Endothelial cell of umbilical vein (primary cell): ENCODE measurements at regions not wholly inside any gene's neighbourhood (a gene's known extent, or its start where the extent isn't known, plus 50 kb on each side); places are given as distances from the start of the nearest gene placed in this dataset.

ENCODE experiments used
- BruUV-seq: library from RNA; stranded (reverse); fragments of 400-500 nt; replicated peaks from 2 replicates; lab custom pipeline; 2021; lab: Mats Ljungman, UMichigan
- CTCF ChIA-PET: fragments of 300-600, 350-600 bp; sonication (Branson Sonifier 250); formaldehyde crosslinking; loops from one replicate; lab custom pipeline; 2021; ENCODE audit warnings: antibody characterized with exemption, inconsistent platforms; lab: Charles Lee
- POLR2A ChIA-PET: fragments of 300-600, 350-600 bp; sonication (Branson Sonifier 250); formaldehyde crosslinking; loops from one replicate; lab custom pipeline; 2021; ENCODE audit warnings: antibody characterized with exemption, inconsistent platforms; lab: Charles Lee
- DNase-seq: peaks from one replicate; pipeline ENCODE4 v3.0.0-alpha.2; 2011; ENCODE audit warnings: low read depth, low spot score
- FAIRE-seq: peaks from 2 replicates; lab custom pipeline; 2011; peaks lifted over from hg19 to GRCh38; lab: Jason Lieb, UNC
- H2AFZ ChIP-seq: 2 replicates; pipeline ENCODE4 v1.6.0; 2012; ENCODE audit warnings: low read depth, low read length, control low read depth, inconsistent platforms
- H3K27ac ChIP-seq: 2 replicates; pipeline ENCODE4 v1.5.1; 2011; ENCODE audit warnings: low read depth, mild to moderate bottlenecking, control low read depth, low read length, moderate library complexity; ENCODE audit not compliant: insufficient read depth
- H3K27me3 ChIP-seq, 2 experiments: 2 replicates each; pipeline versions ENCODE4 v1.6.0 to v1.6.1; 2011; ENCODE audit warnings: low read length in 2 of 2, mixed read lengths in 1 of 2; ENCODE audit not compliant: control insufficient read depth in 2 of 2, insufficient read depth in 2 of 2
- H3K36me3 ChIP-seq, 2 experiments: 2 replicates in 1 of 2; 3 replicates in 1 of 2; pipeline ENCODE4 v1.5.1; 2011; ENCODE audit warnings: low read length in 2 of 2, mild to moderate bottlenecking in 1 of 2, moderate library complexity in 1 of 2; ENCODE audit not compliant: control insufficient read depth in 2 of 2, insufficient read depth in 2 of 2; ENCODE audit errors: extremely low read depth in 1 of 2
- H3K4me1 ChIP-seq: 3 replicates; pipeline ENCODE4 v1.5.1; 2011; ENCODE audit warnings: mild to moderate bottlenecking, low read length; ENCODE audit not compliant: control insufficient read depth, insufficient read depth; ENCODE audit errors: extremely low read depth
- H3K4me2 ChIP-seq: 2 replicates; pipeline ENCODE4 v1.6.1; 2011; ENCODE audit warnings: low read length, control low read depth, mixed read lengths; ENCODE audit not compliant: insufficient read depth
- H3K4me3 ChIP-seq, 3 experiments: fragments of 200-600 bp in 1 of 3; sonication (generic), shearing (Covaris generic) in 1 of 3; replicated peaks in 1 of 3; 2 replicates each; pipeline ENCODE4 v1.5.1; 2011 to 2016; ENCODE audit warnings: control low read depth in 3 of 3, low read length in 3 of 3, mild to moderate bottlenecking in 2 of 3, inconsistent platforms in 1 of 3, low read depth in 1 of 3, moderate library complexity in 1 of 3; ENCODE audit not compliant: insufficient read depth in 1 of 3
- H3K79me2 ChIP-seq: 2 replicates; pipeline ENCODE4 v1.6.0; 2012; ENCODE audit warnings: low read length, inconsistent platforms; ENCODE audit not compliant: control insufficient read depth, insufficient read depth
- H3K9ac ChIP-seq: replicated peaks from 2 replicates; pipeline ENCODE3; 2011; ENCODE audit warnings: low read length, control low read depth; ENCODE audit not compliant: insufficient read depth; ENCODE audit errors: extremely low read depth
- H3K9me1 ChIP-seq: replicated peaks from 3 replicates; pipeline ENCODE4 v1.6.0; 2011; ENCODE audit warnings: mild to moderate bottlenecking, low read length; ENCODE audit not compliant: control insufficient read depth, insufficient read depth; ENCODE audit errors: extremely low read depth
- H3K9me3 ChIP-seq: replicated peaks from 2 replicates; pipeline ENCODE4 v1.5.1; 2012; ENCODE audit warnings: low read length, inconsistent platforms; ENCODE audit not compliant: control insufficient read depth, insufficient read depth
- H4K20me1 ChIP-seq: replicated peaks from 2 replicates; pipeline ENCODE3; 2011; ENCODE audit warnings: mild to moderate bottlenecking, low read length; ENCODE audit not compliant: control insufficient read depth, insufficient read depth; ENCODE audit errors: extremely low read depth
- CTCF ChIP-seq, 2 donors: IDR thresholded peaks; 1 replicate in 1 of 2; 2 replicates in 1 of 2; pipeline ENCODE4 v1.5.1; 2011; ENCODE audit warnings: low read length in 2 of 2, mild to moderate bottlenecking in 2 of 2, moderate library complexity in 2 of 2, control low read depth in 1 of 2, inconsistent platforms in 1 of 2, low read depth in 1 of 2; ENCODE audit not compliant: insufficient read depth in 1 of 2; ENCODE audit errors: extremely low read depth in 1 of 2
- EZH2 ChIP-seq: IDR thresholded peaks from 2 replicates; pipeline ENCODE4 v1.6.1; 2012; ENCODE audit warnings: borderline replicate concordance, low read depth, mild to moderate bottlenecking, moderate library complexity, low read length, inconsistent platforms; ENCODE audit not compliant: severe bottlenecking
- FOS ChIP-seq: IDR thresholded peaks from 2 replicates; pipeline ENCODE4 v1.6.1; 2011; ENCODE audit warnings: mild to moderate bottlenecking, low read length, moderate library complexity, borderline replicate concordance; ENCODE audit not compliant: insufficient read depth
- GATA2 ChIP-seq: IDR thresholded peaks from 2 replicates; pipeline ENCODE4 v1.7.0; 2011; ENCODE audit warnings: low read depth, mild to moderate bottlenecking, moderate library complexity, mixed read lengths, low read length; ENCODE audit not compliant: insufficient read length, insufficient read depth
- JUN ChIP-seq: IDR thresholded peaks from 2 replicates; pipeline ENCODE4 v1.6.1; 2011; ENCODE audit warnings: borderline replicate concordance, low read depth; ENCODE audit not compliant: insufficient read length, insufficient read depth
- MAX ChIP-seq: IDR thresholded peaks from 2 replicates; pipeline ENCODE4 v1.6.1; 2011; ENCODE audit not compliant: insufficient read depth, insufficient read length
- MYC ChIP-seq: IDR thresholded peaks from one replicate; pipeline ENCODE4 v1.6.1; 2011; ENCODE audit warnings: mild to moderate bottlenecking, low read depth, low read length
- POLR2A ChIP-seq: IDR thresholded peaks from 2 replicates; pipeline ENCODE4 v1.6.1; 2012; ENCODE audit warnings: low read depth, mild to moderate bottlenecking, control low read depth, low read length
- POLR2AphosphoS5 ChIP-seq: IDR thresholded peaks from 2 replicates; pipeline ENCODE4 v1.6.1; 2012; ENCODE audit warnings: low read depth, mild to moderate bottlenecking, control low read depth, low read length, moderate library complexity; ENCODE audit not compliant: insufficient read depth
- dilution Hi-C: fragments of 300-500 bp; cut with MboI; formaldehyde crosslinking; loops from one replicate; pipeline ENCODE4 v1.15.0; 2019; ENCODE audit warnings: low sequenced_read_pairs; ENCODE audit not compliant: extremely low pct_ligation_motif_present
- intact Hi-C: fragments of 100-400 bp; cut with micrococcal nuclease; formaldehyde crosslinking; loops from one replicate; pipeline ENCODE4 v1.10.0; 2022

GRCh38 chr2:19579461-19579860, 221.0 kb upstream of the OSR1 start:
- Histone ChIP-seq H3K4me2 (no peak overlapping the region), H3K36me3 (no peaks in the 10 kb centered on the region), H3K9me1 (no peaks in the 10 kb centered on the region), H3K79me2 (no peaks in the 10 kb centered on the region), H3K9ac (no peak overlapping the region), H2AFZ (no peak overlapping the region), H4K20me1 (no peaks in the 10 kb centered on the region), H3K27ac (no peak overlapping the region), H3K27me3 (no peaks in the 10 kb centered on the region), H3K4me1 (peaks cover 2% of the 10 kb centered on the region), H3K9me3 (no peaks in the 10 kb centered on the region), H3K4me3 (no peak overlapping the region)
- dilution Hi-C loops (no loop called here), intact Hi-C loops (loop anchor here (10.0 kb wide), 1 partner anchor 165 kb away; no protein-coding TSS in a partner anchor)
- no peak for FAIRE-seq
- TF ChIP-seq CTCF (IDR thresholded peaks at IDR 0.05; ENCODE audit: extremely low read depth in 1 of 2, insufficient read depth in 1 of 2, low read depth in 1 of 2, low read length in 2 of 2) (no peak), MAX (no peak), JUN (no peak), POLR2A (no peak)
- no TSS peak for BruUV-seq
- ChIA-PET POLR2A (no interaction called here), CTCF (interaction anchor here (1.0 kb wide), 1 partner anchor 14 kb away, joined by 3 read pairs; no protein-coding TSS in a partner anchor)
- no peak for DNase-seq

- dilution Hi-C loops: no loop called here
- CTCF ChIA-PET: no interaction called here
- no peaks in the 10 kb centered on the region for H3K79me2 ChIP-seq
- H2AFZ ChIP-seq: no peak overlapping the region
- H3K9me3 ChIP-seq: no peaks in the 10 kb centered on the region
- H3K4me3 ChIP-seq: no peak overlapping the region
- no peaks in the 10 kb centered on the region for H3K36me3 ChIP-seq
- no peaks in the 10 kb centered on the region for H3K9me1 ChIP-seq
- TF ChIP-seq FOS (no peak), POLR2A (no peak), EZH2 (no peak), JUN (no peak), POLR2AphosphoS5 (no peak), GATA2 (no peak), MAX (no peak), CTCF (IDR thresholded peaks at IDR 0.05; ENCODE audit: extremely low read depth in 1 of 2, insufficient read depth in 1 of 2, low read depth in 1 of 2, low read length in 2 of 2) (no peak), MYC (no peak)
- H3K9ac ChIP-seq: no peak overlapping the region
- DNase-seq (no peak), FAIRE-seq (no peak)
- no peaks in the 10 kb centered on the region for H3K27me3 ChIP-seq
- H3K4me2 ChIP-seq: no peak overlapping the region
- H3K27ac ChIP-seq: no peak overlapping the region
- POLR2A ChIA-PET: no interaction called here
- intact Hi-C loops: loop anchor here (10.0 kb wide), 1 partner anchor 167 kb away; no protein-coding TSS in a partner anchor
- H4K20me1 ChIP-seq: no peaks in the 10 kb centered on the region
- H3K4me1 ChIP-seq: peaks cover 6% of the 10 kb centered on the region
- BruUV-seq: no TSS peak
Measured at GRCh38 chr2:19577723-19578122, 219.3 kb upstream of the OSR1 start.
